Uterus (tissue), 2 donors: ENCODE measurements at regions not wholly inside any gene's neighbourhood (a gene's known extent, or its start where the extent isn't known, plus 50 kb on each side); places are given as distances from the start of the nearest gene placed in this dataset.

ENCODE experiments used
- CTCF ChIP-seq, 4 experiments: fragments of 200-600 bp in 2 of 4; fragments of 450-650 bp in 2 of 4; sonication (generic) in 2 of 4; IDR thresholded peaks; one replicate each; pipeline ENCODE4 v1.5.1; 2016 to 2019; ENCODE audit warnings: antibody characterized with exemption in 4 of 4, mild to moderate bottlenecking in 2 of 4, moderate library complexity in 1 of 4
- POLR2A ChIP-seq, 2 donors: fragments of 450-650 bp; IDR thresholded peaks; one replicate each; pipeline ENCODE4 v1.6.1; 2016; ENCODE audit warnings: antibody characterized with exemption in 2 of 2, mild to moderate bottlenecking in 1 of 2, moderate library complexity in 1 of 2

- no peak for TF ChIP-seq CTCF (IDR thresholded peaks at IDR 0.05)
- no peak for TF ChIP-seq POLR2A (IDR thresholded peaks at IDR 0.05)
Measured at GRCh38 chr5:156170351-156170961, 156.5 kb upstream of the SGCD start.
